H1 (cell line): ENCODE measurements at regions not wholly inside any gene's neighbourhood (a gene's known extent, or its start where the extent isn't known, plus 50 kb on each side); places are given as distances from the start of the nearest gene placed in this dataset.

Source experiments
- CTCF ChIA-PET: fragments of 300-600 bp; sonication (Branson Sonifier 250); formaldehyde crosslinking; loops from one replicate; lab custom pipeline; 2021; ENCODE audit not compliant: partially characterized antibody; lab: Charles Lee
- POLR2A ChIA-PET: fragments of 300-600 bp; sonication (Branson Sonifier 250); formaldehyde crosslinking; loops from one replicate; lab custom pipeline; 2021; ENCODE audit warnings: inconsistent platforms; ENCODE audit not compliant: partially characterized antibody; lab: Charles Lee
- DNase-seq, 2 experiments: peaks; one replicate each; pipeline versions ENCODE4 v3.0.0 to v3.0.0-alpha.2; 2010 to 2022; ENCODE audit warnings: low spot score in 2 of 2, low read depth in 1 of 2, mixed read lengths in 1 of 2
- FAIRE-seq: peaks from 2 replicates; lab custom pipeline; 2011; peaks lifted over from hg19 to GRCh38; lab: Jason Lieb, UNC
- H2AFZ ChIP-seq: 2 replicates; pipeline ENCODE4 v1.8.1; 2012; ENCODE audit warnings: low read length, inconsistent platforms
- H2AK5ac ChIP-seq: 2 replicates; pipeline ENCODE4 v1.6.1; 2013; ENCODE audit warnings: low read depth, low read length
- H2BK120ac ChIP-seq: replicated peaks from 2 replicates; pipeline ENCODE3; 2013; ENCODE audit warnings: low read depth, low read length, inconsistent platforms
- H2BK12ac ChIP-seq: 2 replicates; pipeline ENCODE4 v1.6.1; 2013; ENCODE audit warnings: low read depth, low read length
- H2BK15ac ChIP-seq: 2 replicates; pipeline ENCODE4 v1.6.1; 2013; ENCODE audit warnings: low read length
- H2BK20ac ChIP-seq: 2 replicates; pipeline ENCODE4 v1.6.1; 2013; ENCODE audit warnings: low read length
- H2BK5ac ChIP-seq: 2 replicates; pipeline ENCODE4 v1.6.1; 2013; ENCODE audit warnings: low read depth, low read length
- H3K14ac ChIP-seq: 2 replicates; pipeline ENCODE4 v1.6.1; 2013; ENCODE audit warnings: inconsistent platforms; ENCODE audit not compliant: insufficient read length
- H3K18ac ChIP-seq: 2 replicates; pipeline ENCODE4 v1.6.1; 2013; ENCODE audit warnings: low read length; ENCODE audit errors: extremely low read depth
- H3K23ac ChIP-seq: 2 replicates; pipeline ENCODE4 v1.6.1; 2013; ENCODE audit warnings: inconsistent platforms; ENCODE audit not compliant: insufficient read length
- H3K23me2 ChIP-seq: 2 replicates; pipeline ENCODE4 v1.6.1; 2013; ENCODE audit warnings: low read depth, low read length
- H3K27ac ChIP-seq: 2 replicates; pipeline ENCODE4 v1.6.1; 2011; ENCODE audit warnings: low read depth, low read length, inconsistent platforms
- H3K27me3 ChIP-seq, 4 experiments: replicated peaks in 1 of 4; 1 replicate in 1 of 4; 2 replicates in 3 of 4; pipeline versions ENCODE4 v1.6.1 to v1.8.1; 2011 to 2013; ENCODE audit warnings: low read length in 3 of 4, mild to moderate bottlenecking in 3 of 4, inconsistent platforms in 2 of 4, mixed read lengths in 2 of 4, moderate library complexity in 1 of 4; ENCODE audit not compliant: control insufficient read depth in 3 of 4, insufficient read depth in 3 of 4; ENCODE audit errors: extremely low read depth in 1 of 4
- H3K36me3 ChIP-seq, 4 experiments: 2 replicates each; pipeline versions ENCODE4 v1.6.1 to v1.8.1; 2011 to 2013; ENCODE audit warnings: mild to moderate bottlenecking in 4 of 4, low read length in 3 of 4, moderate library complexity in 2 of 4, control low read depth in 1 of 4, inconsistent platforms in 1 of 4; ENCODE audit not compliant: insufficient read depth in 4 of 4, control insufficient read depth in 2 of 4
- H3K4ac ChIP-seq: replicated peaks from 2 replicates; pipeline ENCODE3; 2013; ENCODE audit warnings: low read length, low read depth, mixed read lengths, inconsistent platforms; ENCODE audit not compliant: insufficient read length
- H3K4me1 ChIP-seq, 4 experiments: replicated peaks in 1 of 4; 1 replicate in 1 of 4; 2 replicates in 3 of 4; pipeline versions ENCODE4 v1.6.1 to v1.8.1; 2011 to 2013; ENCODE audit warnings: low read length in 3 of 4, inconsistent platforms in 2 of 4, mixed read lengths in 1 of 4; ENCODE audit not compliant: insufficient read depth in 4 of 4, control insufficient read depth in 3 of 4
- H3K4me2 ChIP-seq, 2 experiments: 2 replicates each; pipeline versions ENCODE4 v1.6.1 to v1.8.1; 2011 to 2013; ENCODE audit warnings: low read depth in 2 of 2, low read length in 2 of 2, control low read depth in 1 of 2, inconsistent platforms in 1 of 2, mild to moderate bottlenecking in 1 of 2; ENCODE audit not compliant: insufficient read depth in 1 of 2
- H3K4me3 ChIP-seq, 4 experiments: fragments of 200-600, 300-600 bp in 1 of 4; sonication (generic), shearing (Covaris generic), sonication (Bioruptor Twin) in 1 of 4; 2 replicates each; pipeline versions ENCODE4 v1.5.1 to v1.8.1; 2011 to 2016; ENCODE audit warnings: low read length in 4 of 4, low read depth in 3 of 4, control low read depth in 2 of 4, inconsistent platforms in 2 of 4, mild to moderate bottlenecking in 2 of 4, mixed read lengths in 1 of 4, moderate library complexity in 1 of 4; ENCODE audit not compliant: insufficient read depth in 2 of 4; ENCODE audit errors: extremely low read depth in 1 of 4
- H3K56ac ChIP-seq: replicated peaks from 2 replicates; pipeline ENCODE3; 2013; ENCODE audit warnings: low read depth, mild to moderate bottlenecking, mixed read lengths, low read length, inconsistent platforms; ENCODE audit not compliant: insufficient read length
- H3K79me1 ChIP-seq: 2 replicates; pipeline ENCODE4 v1.6.1; 2013; ENCODE audit warnings: low read depth, low read length, control low read depth
- H3K79me2 ChIP-seq, 2 experiments: 2 replicates each; pipeline versions ENCODE4 v1.6.1 to v1.8.1; 2012 to 2013; ENCODE audit warnings: low read length in 2 of 2, mild to moderate bottlenecking in 2 of 2, inconsistent platforms in 1 of 2; ENCODE audit not compliant: insufficient read depth in 2 of 2, control insufficient read depth in 1 of 2
- H3K9ac ChIP-seq, 4 experiments: replicated peaks in 1 of 4; 1 replicate in 1 of 4; 2 replicates in 3 of 4; pipeline versions ENCODE4 v1.6.1 to v1.8.1; 2011 to 2013; ENCODE audit warnings: low read depth in 3 of 4, low read length in 3 of 4, control low read depth in 2 of 4, mild to moderate bottlenecking in 2 of 4, moderate library complexity in 2 of 4, inconsistent platforms in 1 of 4; ENCODE audit errors: extremely low read depth in 1 of 4
- H3K9me3 ChIP-seq, 2 experiments: 2 replicates each; pipeline versions ENCODE4 v1.6.1 to v1.8.1; 2012 to 2013; ENCODE audit warnings: mild to moderate bottlenecking in 2 of 2, moderate library complexity in 2 of 2, control low read depth in 1 of 2, inconsistent platforms in 1 of 2, low read depth in 1 of 2, low read length in 1 of 2, mixed read lengths in 1 of 2; ENCODE audit not compliant: insufficient read depth in 2 of 2
- H4K20me1 ChIP-seq, 2 experiments: replicated peaks in 1 of 2; 2 replicates each; pipeline versions ENCODE3 to v1.8.1; 2011 to 2013; ENCODE audit warnings: inconsistent platforms in 2 of 2, low read length in 2 of 2, mild to moderate bottlenecking in 1 of 2; ENCODE audit not compliant: insufficient read depth in 2 of 2, control insufficient read depth in 1 of 2
- H4K5ac ChIP-seq: 2 replicates; pipeline ENCODE4 v1.6.1; 2013; ENCODE audit warnings: low read length, low read depth, mixed read lengths, inconsistent platforms; ENCODE audit not compliant: insufficient read length
- H4K8ac ChIP-seq: 2 replicates; pipeline ENCODE4 v1.8.0; 2013; ENCODE audit warnings: mild to moderate bottlenecking, moderate library complexity, low read length, inconsistent platforms; ENCODE audit not compliant: insufficient read depth; ENCODE audit errors: extremely low read depth
- H4K91ac ChIP-seq: replicated peaks from 2 replicates; pipeline ENCODE3; 2013; ENCODE audit warnings: low read length, mixed read lengths, inconsistent platforms; ENCODE audit not compliant: insufficient read length
- ASH2L ChIP-seq: fragments of 200-600, 300-600 bp; sonication (generic); IDR thresholded peaks from one replicate; pipeline ENCODE4 v1.7.1; 2017; ENCODE audit warnings: low read length
- WGBS, 2 experiments: shearing (Covaris generic) in 1 of 2; methylation state at CpG; one replicate each; pipeline versions ENCODE4 v1.1.6 to v1.1.7; 2013 to 2015; ENCODE audit warnings: low lambda C conversion rate in 2 of 2, mixed read lengths in 2 of 2, inconsistent platforms in 1 of 2, low coverage in 1 of 2, missing lambda C conversion rate in 1 of 2; ENCODE audit not compliant: insufficient replicate concordance in 2 of 2, insufficient coverage in 1 of 2, insufficient read length in 1 of 2; ENCODE audit errors: extremely low coverage in 1 of 2, missing lambda C conversion rate in 1 of 2; 5-methylcytosine and 5-hydroxymethylcytosine counted together

DNA sequence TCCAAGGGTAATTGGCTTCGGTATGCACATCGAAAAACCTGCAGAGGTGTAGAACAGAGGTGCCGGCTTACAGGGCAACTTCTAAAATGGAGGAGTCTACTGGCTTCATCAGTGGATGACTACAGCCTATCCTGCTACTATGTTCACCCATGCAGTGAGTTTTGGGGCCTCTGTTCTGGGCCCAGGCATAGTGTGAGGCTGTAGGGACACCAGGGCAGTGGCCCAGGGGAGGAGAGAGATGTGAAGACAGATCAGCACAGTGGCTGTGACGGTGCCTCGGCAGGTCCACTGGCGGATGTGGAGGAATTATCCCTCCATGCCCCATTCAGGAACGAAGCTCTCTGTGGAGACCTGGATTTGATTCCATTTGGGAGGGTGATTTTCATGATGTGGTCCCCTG, 235.3 kb upstream of the MKI67 start:
- Histone ChIP-seq H3K23me2 (no peaks in the 10 kb centered on the region), H2BK20ac (no peak overlapping the region), H3K56ac (no peak overlapping the region), H3K27me3 (no peaks in the 10 kb centered on the region), H2BK120ac (no peak overlapping the region), H3K79me1 (no peaks in the 10 kb centered on the region), H4K5ac (no peak overlapping the region), H2AK5ac (no peak overlapping the region), H3K36me3 (no peaks in the 10 kb centered on the region), H3K79me2 (no peaks in the 10 kb centered on the region), H2AFZ (no peak overlapping the region), H3K14ac (no peak overlapping the region), H3K9ac (no peak overlapping the region), H2BK12ac (no peak overlapping the region), H3K4me1 (no peaks in the 10 kb centered on the region), H3K27ac (no peak overlapping the region), H4K20me1 (no peaks in the 10 kb centered on the region), H4K8ac (no peak overlapping the region), H2BK5ac (no peak overlapping the region), H3K9me3 (peaks cover 0 to 3% of the 10 kb centered on the region in 2 experiments; a peak in 1 of 4 replicates), H3K4me2 (no peak overlapping the region), H2BK15ac (no peak overlapping the region), H4K91ac (no peak overlapping the region), H3K4ac (no peak overlapping the region), H3K4me3 (no peak overlapping the region), H3K23ac (no peak overlapping the region), H3K18ac (no peak overlapping the region)
- ChIA-PET POLR2A (no interaction called here), CTCF (no interaction called here)
- FAIRE-seq: no peak
- WGBS, 2 experiments: 65% methylated on average over 6 of the region's 7 CpGs; no CpG with 5 or more reads in 1 of the 2 experiments
- TF ChIP-seq ASH2L: no peak
- no peak for DNase-seq
